Spleen (tissue), 7 donors: ENCODE measurements at regions not wholly inside any gene's neighbourhood (a gene's known extent, or its start where the extent isn't known, plus 50 kb on each side); places are given as distances from the start of the nearest gene placed in this dataset.

Experiments
- CTCF ChIP-seq, 11 experiments: fragments of 200-600 bp in 7 of 11; fragments of 450-650 bp in 4 of 11; sonication (generic) in 4 of 11; IDR thresholded peaks in 8 of 11; conservative IDR thresholded peaks in 3 of 11; 1 replicate in 7 of 11; 2 replicates in 4 of 11; pipeline versions ENCODE4 v1.4.0 to v1.8.0; 2016 to 2021; ENCODE audit warnings: antibody characterized with exemption in 11 of 11, inconsistent platforms in 4 of 11, mild to moderate bottlenecking in 1 of 11
- POLR2A ChIP-seq, 3 donors: fragments of 450-650 bp; IDR thresholded peaks; one replicate each; pipeline ENCODE4 v1.5.1; 2017; ENCODE audit warnings: antibody characterized with exemption in 3 of 3, mild to moderate bottlenecking in 1 of 3
- POLR2AphosphoS5 ChIP-seq, 3 donors: sonication (generic); formaldehyde crosslinking; IDR thresholded peaks; one replicate each; pipeline ENCODE4 v1.5.1; 2017; ENCODE audit warnings: antibody characterized with exemption in 3 of 3
- donor health status: DM: no; HTN: no; CAD: no; lungs with moderate emphysema.
- donor health status: DM: no; HTN: no; CAD: no.
- donor health status: DM: no; HTN: no; CAD: no.

GRCh38 chr20:63071541-63072181 is 64.9 kb upstream of the BHLHE23 start:
- TF ChIP-seq CTCF (IDR thresholded peaks at IDR 0.05 in 8 of 11, conservative IDR thresholded peaks at IDR 0.05 in 3 of 11) (no peak), POLR2A (IDR thresholded peaks at IDR 0.05) (no peak), POLR2AphosphoS5 (IDR thresholded peaks at IDR 0.05) (no peak)
